ENCODE measurements at regions not wholly inside any gene's neighbourhood (a gene's known extent, or its start where the extent isn't known, plus 50 kb on each side); places are given as distances from the start of the nearest gene placed in this dataset.

DNA sequence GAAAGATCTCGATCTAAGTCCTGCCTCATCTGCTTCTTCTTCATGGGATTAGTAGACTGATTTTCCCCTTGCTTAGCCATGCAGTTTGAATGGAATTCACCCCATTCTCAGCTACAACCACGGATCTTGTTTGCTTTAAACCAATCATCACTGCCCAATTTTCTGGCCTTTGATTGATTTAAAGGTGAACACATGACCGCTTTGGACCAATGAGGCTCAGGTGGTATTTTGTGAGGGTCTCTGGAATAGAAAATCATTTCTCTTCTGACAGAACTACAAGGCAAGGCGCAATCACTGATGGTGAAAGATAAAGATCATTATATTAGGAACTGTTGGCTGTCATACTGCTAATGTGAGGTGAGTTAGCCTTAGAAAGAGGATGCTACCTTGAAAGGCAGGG is 213.0 kb upstream of the PLEKHG7 start:
- DNase-seq, result no peak

GRCh38 chr12:92488735-92489134 is 214.1 kb upstream of the PLEKHG7 start:
- DNase-seq, result no peak

GRCh38 chr12:92487138-92487485 is 215.7 kb upstream of the PLEKHG7 start:
- no peak for DNase-seq

GRCh38 chr12:92486443-92487137 is 216.2 kb upstream of the PLEKHG7 start:
- DNase-seq, result no peak

DNA sequence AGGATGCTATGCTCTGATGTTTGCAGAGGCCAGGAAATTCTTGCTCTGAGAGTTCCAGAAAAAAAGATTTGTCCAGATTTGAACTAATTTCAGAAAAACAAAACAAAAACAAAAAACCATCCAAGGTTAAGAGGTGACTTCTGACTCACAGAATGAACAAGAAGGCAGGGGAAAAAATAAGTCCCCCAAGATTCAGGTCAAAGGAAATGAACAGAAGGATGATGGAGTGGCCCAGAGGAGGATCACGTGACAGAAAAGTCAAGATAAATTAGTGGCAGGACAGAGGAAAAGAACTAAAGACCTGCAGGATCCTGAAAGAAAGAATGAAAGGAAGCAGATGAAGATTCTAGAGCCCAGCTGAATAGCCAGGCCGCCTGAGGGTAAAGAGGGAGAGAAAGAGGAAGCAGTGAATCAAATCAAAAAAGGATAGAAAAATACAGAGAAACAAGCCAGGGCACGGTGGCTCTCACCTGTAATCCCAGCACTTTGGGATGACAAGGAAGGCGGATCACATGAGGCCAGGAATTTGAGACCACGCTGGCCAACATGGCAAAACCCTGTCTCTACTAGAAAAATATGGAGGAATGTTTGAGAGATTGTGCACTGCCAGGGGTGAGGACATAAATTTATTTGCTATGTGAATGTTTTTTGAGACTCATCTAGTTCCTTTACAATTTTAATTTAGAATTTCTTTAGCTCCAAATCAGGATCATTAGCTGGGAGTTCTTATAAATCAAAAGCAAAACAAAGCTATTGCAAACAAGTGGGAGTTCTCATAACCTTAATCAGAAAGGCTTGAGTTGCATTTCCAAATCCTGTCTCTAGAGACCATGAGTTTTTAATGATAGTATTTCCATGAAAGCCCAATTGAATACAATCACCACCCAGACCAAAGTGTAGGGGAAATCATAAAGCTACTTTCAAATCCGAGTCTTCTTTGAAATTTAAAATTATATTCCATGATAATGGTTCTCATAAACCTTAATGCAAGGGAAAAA is 217.1 kb upstream of the PLEKHG7 start:
- DNase-seq, result no peak

DNA sequence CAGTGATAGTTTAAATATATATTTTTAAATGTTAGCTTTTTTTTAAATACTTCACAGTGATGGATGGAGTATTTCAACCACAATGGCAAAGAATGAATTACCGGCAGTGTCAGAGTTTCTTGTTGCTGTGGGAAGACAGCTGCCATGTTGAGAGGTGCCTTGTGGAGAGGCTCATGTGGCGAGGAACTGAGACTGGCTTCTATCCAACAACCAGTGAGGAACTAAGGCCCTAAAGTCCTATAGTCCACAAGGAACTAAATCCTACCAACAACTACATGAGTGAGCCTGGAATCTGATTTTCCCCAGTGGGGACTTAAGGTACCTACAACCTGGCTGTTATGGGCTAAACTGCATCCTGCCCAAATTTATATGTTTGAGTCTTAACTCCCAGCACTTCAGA is 220.2 kb upstream of the PLEKHG7 start:
- DNase-seq, result no peak

DNA sequence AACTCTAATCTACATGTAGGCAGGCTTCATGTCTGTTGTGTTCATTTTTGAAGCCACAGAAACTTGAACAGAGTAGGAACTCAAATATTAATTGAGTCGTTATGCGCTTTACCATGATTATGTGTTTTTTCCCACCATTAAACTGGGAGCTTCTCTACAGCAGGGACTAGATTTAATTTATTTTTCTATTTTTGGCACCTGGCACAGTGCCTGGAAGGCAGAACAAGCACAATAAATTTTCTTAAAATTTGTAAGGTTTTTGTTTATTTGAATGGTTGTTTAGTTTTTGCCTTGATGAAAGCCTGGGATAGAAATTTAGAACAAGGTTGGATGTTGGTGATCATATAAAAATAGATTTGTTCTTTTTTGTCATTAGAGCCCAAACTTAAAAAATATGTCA is 221.7 kb upstream of the PLEKHG7 start:
- DNase-seq, result no peak

DNA sequence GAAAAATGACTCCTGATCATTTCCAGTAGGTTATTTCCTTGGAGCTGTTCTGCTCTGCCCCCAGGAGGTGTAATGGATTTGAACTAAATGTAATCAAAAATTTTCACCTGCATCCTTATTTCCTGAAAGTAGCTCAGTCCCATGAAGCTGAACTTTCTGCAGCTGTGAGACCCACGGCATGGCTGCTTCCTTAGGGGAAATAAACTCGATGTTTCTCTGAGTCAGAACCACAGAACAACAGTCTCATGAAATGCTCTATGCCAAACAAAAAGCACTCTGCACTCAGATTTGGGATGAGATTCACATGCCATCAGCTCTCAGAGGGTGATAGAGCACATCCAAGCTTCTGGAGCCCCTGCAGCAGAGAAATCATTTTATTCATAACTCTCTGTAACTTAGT is 224.1 kb upstream of the PLEKHG7 start:
- DNase-seq, result no peak

DNA sequence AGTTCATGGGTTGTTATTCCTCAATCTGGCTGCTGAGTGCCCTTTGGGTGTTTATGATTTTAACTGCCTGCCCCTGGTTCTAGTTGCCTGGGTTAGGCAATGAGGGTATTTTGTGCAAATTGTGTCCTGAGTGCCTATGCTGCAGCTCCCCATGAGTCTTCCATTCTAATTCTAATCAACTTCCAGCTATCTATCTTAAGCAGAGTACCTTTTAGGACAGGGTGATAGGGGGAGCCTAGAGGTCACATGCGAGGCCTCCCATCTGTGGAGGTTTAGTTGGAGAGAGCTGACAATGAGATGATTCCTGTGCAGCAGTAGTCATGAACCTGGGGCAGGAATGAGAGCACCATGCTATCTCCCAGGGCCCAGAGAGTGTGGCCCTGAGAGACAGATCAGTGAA is 225.9 kb upstream of the PLEKHG7 start:
- no peak for DNase-seq

DNA sequence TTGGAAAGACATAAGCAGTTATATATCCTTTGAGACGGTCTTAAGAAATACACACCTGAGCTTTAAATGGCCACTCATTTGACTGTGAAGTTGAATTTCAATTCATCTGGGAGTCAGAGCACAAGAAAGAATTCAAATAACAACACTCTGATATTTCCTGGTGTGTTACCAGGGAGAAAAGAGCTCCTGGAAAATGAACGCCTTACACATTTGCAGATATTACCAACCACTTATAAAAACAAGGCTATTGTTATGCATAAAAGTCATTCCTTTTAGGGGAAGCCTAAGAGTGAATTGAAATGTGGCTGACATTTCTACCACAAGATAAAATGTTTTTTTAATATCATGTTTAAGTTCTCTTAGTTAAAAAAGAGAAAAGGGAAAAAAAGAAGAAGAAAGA is 229.2 kb upstream of the PLEKHG7 start:
- DNase-seq, result no peak

GRCh38 chr12:92472201-92472600 is 230.6 kb upstream of the PLEKHG7 start:
- no peak for DNase-seq

GRCh38 chr12:92471551-92471950 is 231.2 kb upstream of the PLEKHG7 start:
- DNase-seq, result no peak

DNA sequence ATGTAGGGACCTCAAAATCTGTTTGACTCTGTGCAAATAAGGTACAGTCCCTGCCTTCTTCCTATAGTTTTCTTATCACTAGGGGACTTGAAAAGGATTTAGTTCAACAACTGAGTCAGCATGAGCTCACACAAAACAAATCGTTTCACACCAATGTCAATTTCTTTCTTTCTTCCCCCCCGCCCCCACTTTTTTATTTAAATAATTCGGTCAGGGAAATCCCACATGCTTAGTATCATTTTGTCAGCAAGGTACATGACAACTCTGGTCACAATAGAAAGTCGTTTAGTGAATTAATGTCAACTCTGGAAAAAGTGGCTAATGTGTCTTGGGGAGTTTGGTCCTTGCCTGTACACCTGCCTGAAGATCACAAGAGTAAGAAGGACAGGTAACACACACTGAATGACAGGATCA is 232.2 kb upstream of the PLEKHG7 start:
- DNase-seq, result peak; percentile 9

- DNase-seq, result no peak
These were observed 233.0 kb upstream of the PLEKHG7 start for GRCh38 chr12:92469837-92470236.

GRCh38 chr12:92468358-92469020 is 234.3 kb upstream of the PLEKHG7 start:
- no peak for DNase-seq

- no peak for DNase-seq
These were observed 234.9 kb upstream of the PLEKHG7 start for GRCh38 chr12:92467886-92468285.

DNA sequence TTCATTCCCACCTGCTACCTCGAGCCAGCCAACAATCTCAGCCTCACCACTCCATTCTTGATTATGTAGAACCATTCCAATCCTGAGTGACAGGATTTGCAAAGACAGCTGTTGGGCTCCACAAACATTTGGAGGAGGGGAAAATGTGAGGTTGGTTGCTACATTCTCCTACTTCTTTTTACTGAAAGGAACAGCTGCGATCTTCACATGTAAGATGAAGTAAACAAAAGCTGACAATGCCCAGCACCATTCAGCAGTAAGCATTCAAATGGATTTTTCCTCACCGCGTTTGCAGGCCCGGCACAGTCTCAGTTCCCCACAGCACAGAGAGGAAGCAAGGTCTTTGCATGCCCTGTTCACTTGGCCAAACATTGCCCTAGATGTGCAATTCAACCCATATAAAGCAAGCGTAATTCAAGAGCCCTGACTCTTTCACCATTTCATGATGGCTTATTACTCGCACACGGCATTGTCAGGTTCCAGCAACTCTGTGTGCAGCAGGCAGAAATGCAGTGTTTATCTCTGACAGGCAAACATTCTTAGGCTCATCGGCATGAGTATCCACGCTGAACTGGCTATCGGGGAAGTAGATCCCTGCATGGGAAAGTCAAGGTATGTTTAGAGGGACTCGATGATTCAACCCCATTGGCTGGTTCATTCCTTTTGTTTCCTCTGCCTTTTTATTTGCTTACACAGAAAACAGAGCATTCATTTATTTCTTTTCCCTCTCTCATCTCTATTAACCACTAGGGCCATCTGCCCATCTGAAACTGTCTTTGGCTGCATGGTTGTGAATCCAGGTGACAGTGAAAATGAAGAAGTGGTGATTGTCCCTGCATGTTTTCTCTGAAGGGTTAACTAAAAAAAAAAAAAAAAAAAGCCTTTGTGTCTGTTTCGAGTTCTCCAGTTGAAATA is 236.1 kb upstream of the PLEKHG7 start:
- no peak for DNase-seq

DNA sequence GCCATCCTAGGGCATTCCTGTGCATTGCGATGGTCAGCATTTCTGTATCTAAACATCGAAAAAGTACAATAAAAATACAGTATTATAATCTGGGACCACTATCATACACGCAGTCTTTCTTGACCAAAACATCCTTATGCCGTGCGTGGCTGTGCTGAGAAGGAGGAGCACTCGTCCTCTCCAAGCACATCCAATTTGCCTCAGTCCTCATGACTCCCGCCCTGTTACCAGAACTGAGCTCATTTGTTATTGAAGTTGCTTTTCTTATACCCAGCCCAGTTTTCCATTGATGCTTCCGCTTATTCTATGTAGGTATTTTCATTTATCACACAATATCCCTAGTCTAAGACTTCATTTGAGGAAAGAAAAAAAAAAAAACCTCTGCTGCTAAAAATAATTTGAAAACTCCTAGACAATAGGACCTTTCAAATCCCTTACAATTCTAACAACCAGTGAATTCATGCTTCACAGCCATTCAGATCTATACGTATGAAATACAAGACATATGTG is 236.9 kb upstream of the PLEKHG7 start:
- no peak for DNase-seq

DNA sequence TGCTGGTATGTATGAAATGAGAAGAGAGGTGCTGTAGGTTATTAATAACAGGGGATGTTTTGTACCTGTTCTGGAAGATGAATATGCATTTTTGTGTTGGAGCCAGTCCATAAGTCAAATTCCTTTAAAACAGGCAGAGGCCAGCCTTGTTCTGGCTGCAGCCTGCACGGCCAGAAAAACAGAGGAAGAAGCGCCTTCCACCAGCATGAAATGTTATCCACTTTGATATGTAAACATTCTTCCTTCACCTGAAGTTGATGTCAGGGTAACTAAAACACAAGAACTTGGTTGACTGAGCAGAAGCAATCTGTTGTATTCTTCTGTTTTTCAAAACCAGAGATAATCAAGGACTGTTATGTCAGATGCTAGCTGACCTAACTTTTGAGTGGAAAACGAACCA is 237.9 kb upstream of the PLEKHG7 start:
- DNase-seq, result no peak

DNA sequence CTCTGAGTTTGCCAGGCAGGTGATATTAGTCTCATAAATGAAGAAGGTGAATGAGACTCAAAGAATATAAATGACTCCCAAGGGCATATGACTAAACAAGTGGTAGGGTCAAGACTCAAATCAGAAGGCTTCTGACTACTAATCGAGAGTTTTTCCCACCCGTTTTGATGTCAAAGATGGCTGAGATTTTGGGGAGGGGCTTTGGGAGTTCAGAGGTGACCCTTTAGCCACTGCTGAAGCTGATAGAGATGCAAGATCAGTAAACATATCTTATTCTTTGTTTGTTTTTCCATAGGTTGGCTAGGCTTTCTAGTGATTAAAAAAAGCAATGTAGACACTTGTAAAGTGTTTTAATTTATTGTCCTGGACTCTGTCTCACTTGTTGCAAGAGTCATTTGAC is 239.6 kb upstream of the PLEKHG7 start:
- no peak for DNase-seq

DNA sequence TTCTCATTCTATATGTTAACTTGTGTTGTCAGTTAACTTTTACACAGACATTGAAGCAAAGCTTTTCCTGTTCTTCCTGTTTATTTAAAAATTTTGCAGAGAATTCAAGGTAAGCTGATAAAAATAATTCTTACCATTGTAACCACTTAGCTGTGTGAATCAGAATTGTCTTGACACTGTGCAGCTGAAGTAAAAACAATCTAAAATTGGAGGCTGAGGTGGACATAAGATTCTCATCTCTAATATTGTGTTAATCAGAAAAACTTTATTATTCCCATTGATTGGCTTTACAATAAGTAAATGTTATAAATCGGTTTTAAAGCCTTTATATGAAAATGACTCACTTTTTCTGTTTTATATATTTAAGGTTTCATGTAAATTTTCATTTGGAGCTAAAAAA is 240.3 kb upstream of the PLEKHG7 start:
- DNase-seq, result peak; percentile 2

DNA sequence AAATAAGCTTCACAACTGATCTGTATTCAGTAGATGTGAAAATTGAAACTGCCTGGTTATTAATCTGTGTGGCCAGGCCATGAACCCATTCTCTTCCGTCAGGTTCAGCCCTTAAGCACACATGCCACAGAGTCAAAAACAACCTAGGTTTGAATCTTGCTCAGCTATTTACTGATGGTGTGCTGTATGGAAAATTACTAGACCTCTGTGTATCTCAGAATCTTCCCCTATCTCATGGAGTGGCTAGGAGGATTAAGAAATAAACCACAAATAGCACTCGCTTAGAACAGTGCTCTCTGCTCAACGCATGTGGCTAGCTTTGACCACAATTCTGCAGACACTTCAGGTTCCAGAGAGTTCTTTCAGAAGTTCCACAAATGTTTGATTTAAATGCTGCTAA is 240.7 kb upstream of the PLEKHG7 start:
- DNase-seq, result peak; percentile 41
